Stimulated activated CD8-positive, alpha-beta memory T cell treated with anti-CD3 and anti-CD28 coated beads, Interleukin-7, amount 100 ng/mL, for 1 hour (primary cell): ENCODE measurements at regions not wholly inside any gene's neighbourhood (a gene's known extent, or its start where the extent isn't known, plus 50 kb on each side); places are given as distances from the start of the nearest gene placed in this dataset.
"Not testable (repeated sequence)": the region's sequence is repeated elsewhere in the genome, so short reads cannot be mapped to it uniquely, and the experiment has no call there.

Source experiments
- DNase-seq, 2 donors: peaks; one replicate each; pipeline ENCODE4 v3.0.0-alpha.2; 2020; ENCODE audit warnings: low read depth in 2 of 2

DNA sequence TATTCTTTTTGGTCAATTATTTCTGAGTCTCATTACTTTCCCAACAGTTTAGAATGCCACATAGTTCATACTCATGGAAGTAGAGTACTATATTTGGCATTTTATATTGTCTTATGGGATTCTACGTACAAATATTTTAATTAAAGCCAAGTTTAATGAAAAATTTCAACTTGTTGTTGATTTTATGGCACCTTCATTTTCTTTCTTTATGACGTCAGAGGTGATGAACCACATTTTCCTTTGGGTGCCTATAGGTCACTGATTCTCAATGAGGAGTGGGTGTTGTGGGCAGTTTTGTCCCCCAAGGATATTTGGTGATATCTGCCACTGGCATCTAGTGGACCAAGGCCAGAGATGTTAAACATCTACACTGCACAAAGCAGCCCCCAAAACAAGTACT, 1071.3 kb downstream of the NXPH1 start:
- no peak for DNase-seq

- no peak for DNase-seq
These were observed 1072.1 kb downstream of the NXPH1 start for GRCh38 chr7:9505516-9505915.

- no peak for DNase-seq
These were observed 1073.9 kb downstream of the NXPH1 start for GRCh38 chr7:9507290-9507689.

DNA sequence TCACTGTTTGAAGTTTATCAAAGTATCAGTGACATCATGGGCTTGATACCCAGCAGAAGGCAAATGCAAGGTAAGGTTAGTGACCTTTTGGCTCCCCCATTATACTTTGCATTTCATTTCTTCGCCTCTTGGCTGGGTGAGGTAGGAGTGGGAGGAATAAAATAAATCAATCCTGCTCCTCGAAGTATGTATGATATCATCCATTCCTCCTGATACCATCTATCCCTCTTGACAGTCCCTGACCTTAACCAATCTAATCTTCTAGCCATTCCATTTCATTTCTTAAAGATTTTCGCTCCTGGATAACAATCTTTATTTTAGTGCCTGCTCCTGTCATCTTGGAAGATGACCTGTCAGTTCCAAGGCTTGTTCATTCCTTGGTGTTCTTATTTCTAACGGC, 1083.3 kb downstream of the NXPH1 start:
- DNase-seq: no peak

DNA sequence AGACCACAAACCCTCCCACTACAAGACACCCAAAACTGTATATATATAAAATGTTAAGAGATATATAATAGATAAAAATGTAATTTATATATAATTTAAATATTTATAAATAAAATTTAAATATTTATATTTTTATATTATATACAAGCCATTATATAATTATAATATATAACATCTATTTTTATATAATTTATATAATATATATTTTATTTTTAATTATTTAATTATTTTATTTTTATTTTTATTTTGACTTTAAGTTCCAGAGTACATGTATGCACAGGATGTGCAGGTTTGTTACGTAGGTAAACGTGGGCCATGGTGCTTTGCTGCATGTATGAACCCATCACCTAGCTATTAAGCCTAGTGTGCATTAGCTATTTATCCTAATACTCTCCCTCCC, 1090.2 kb downstream of the NXPH1 start:
- no peak for DNase-seq

GRCh38 chr7:9552431-9552830, 1119.0 kb downstream of the NXPH1 start:
- DNase-seq: not testable (repeated sequence)

GRCh38 chr7:9557853-9558252, 1124.4 kb downstream of the NXPH1 start:
- DNase-seq: no peak

DNA sequence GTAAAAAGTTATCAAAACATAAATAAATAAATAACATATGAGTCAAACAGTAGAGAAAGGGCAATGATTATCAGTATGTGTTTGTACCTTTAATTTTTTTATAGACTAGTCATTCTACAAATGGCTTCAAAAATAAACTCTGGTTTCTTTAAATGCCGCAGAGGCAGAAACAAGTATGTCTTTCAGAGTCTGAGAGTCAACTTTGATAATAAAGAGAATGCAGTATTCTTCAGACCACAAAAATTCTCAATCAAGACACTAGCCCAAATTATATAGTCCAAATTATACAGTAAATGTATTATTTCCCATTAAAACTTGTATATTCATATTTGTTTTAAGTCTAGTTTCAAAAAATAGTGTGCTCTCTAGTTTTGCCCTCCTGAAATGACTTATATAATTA, 1142.3 kb downstream of the NXPH1 start:
- DNase-seq: no peak

DNA sequence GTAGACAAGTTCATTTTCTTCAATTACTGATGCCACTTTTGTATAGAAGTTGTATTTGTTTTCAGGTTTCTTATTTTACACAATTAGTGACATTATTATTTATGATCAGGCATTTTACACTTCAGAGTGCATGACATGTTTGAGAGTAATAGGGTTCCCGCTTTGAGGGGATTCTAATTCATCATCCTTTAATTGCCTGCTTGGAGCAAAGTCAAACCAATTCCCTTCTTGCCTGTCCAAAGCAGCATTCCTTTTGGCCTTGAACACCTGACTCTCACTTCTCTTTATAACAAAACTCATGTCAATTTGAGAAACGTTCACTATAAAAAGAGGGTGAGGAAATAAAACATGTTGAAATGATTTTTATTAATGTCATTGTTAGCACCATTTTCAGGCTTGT, 1149.4 kb downstream of the NXPH1 start:
- DNase-seq: no peak

DNA sequence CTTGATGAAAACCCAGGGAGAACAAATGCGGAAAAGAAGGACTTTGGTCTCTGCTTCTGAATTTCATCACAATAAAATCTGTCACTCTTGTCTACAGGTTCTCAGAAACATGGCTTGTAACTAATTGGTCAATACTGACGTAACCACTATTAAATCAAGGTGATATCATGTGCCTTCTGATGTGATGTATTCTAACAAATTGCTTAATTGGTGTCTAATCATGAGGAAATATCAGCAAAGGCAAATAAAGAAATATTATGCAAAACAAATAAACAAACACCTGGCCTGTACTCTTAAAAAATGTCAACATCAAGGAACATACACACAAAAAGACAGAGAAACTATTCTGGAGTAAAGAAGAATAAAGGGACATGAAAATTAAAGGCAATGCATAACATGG, 1165.0 kb downstream of the NXPH1 start:
- DNase-seq: no peak

DNA sequence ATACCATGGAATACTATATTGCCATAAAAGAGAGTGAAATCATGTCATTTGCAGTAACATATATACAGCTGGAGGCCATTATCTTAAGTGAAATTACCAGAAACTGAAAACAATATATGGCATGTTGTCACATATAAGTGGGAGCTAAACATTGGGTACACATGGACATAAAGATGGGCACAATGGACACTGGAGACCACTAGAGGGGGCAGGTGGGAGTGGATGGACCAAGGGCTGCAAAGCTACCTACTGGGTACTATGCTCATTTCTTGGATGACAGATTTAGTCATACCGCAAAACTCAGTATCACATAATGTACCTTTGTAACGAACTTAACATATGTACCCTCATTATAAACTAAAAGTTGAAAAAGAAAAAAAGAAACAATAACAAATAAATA, 1167.6 kb downstream of the NXPH1 start:
- DNase-seq: no peak

DNA sequence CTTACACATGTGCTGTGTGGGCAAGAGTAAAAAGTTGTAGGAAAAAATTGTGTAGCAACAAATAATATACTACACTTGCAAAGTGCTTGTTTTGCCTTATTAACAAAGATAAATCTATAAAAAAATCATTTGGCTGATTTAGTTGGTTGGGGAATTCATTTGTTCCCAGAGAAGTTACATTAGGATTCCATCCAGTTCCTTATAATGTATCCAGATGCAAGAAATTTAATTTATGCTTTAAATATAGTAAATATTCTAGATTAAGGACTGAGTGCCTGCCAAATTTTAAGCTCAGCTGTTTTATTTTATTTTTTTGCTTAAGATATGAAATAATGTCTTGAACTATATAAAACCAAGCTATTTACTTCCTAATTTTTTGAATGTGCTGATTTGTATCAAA, 1169.9 kb downstream of the NXPH1 start:
- no peak for DNase-seq

GRCh38 chr7:9608560-9608959, 1175.2 kb downstream of the NXPH1 start:
- no peak for DNase-seq

- DNase-seq: not testable (repeated sequence)
These were observed 1187.5 kb downstream of the NXPH1 start for GRCh38 chr7:9620899-9621298.

GRCh38 chr7:9621306-9621902, 1188.0 kb downstream of the NXPH1 start:
- not testable (repeated sequence) for DNase-seq

GRCh38 chr7:9621927-9622326, 1188.5 kb downstream of the NXPH1 start:
- no peak for DNase-seq

DNA sequence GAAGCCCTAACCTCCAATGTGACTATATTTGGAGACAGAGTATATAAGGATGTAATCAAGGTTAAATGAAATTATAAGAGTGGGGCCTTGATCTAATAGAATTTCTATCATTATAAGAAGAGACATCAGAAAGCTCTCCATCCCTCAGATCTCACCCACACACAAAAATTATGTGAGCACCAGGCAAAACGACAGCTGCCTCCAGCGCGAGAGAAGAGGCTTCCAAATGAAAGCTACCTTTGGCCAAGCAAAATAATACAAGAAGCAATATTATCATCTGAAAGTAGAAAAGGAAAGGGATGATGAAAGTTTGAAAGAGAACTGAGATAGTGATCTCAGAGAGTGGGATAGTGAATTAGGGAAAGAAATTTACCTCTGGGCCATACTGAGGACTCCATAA, 1192.5 kb downstream of the NXPH1 start:
- no peak for DNase-seq

DNA sequence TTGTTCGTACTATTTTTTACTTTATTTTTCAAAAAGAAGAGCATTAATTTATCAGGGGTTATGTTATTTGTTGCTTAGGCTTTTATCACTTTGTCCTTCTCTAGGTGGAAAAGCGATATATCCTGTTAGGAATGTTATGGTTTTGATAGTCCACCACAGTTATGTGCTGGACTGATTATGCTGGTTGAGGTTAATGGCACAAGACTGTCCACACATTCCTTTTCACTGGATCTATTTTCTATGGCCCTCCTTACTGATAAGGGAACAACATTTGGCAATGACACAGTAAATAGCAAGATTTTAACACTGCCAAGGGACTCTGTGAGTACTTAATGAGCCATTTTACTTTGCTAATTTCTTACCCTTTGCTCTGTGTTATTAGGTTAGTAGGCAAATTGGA, 1212.3 kb downstream of the NXPH1 start:
- no peak for DNase-seq

- DNase-seq: no peak
These were observed 1223.8 kb downstream of the NXPH1 start for GRCh38 chr7:9657257-9657656.

DNA sequence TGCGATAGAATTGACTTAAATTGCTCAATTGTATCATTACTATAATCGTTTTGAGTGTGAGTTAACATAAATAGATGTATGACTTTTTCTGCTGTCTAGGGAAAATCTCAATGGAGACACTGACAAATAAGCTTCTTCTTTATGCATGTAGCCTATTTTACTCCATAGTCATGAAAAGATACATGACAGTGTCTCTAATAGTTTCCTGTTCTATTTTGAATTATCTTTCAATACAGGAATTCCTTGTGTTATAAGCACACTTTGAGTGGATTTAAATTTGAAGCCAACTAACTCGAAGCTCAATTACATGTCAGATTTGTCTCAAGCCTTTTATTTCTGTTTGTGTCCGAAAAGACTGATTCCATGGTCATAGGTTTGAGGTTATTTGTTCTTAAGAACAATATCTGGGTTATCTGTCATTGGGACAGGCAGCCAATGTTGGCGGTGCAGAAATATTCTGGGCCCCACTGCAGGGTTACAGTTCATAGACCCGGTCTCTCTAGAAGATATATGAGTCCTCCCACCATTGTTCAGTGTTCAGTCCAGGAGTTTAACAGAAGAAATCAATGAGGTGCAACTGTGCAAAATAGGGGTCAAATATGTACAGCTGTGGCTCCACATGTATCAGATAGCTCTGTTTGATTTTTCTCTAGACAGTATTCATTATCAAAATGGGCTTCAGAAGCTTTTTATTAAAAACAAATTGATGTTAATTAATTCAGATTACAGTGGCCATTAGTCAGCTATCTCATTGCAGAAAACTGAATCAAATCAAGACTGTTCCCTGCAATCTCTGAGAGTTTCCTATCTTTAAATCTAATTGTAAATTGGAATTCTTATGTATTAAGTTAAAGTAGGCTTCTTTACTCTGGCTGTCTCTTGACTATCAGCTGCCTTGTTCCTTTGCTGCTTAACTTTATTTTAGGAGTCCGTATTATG, 1238.8 kb downstream of the NXPH1 start:
- no peak for DNase-seq

GRCh38 chr7:9680713-9681112, 1247.3 kb downstream of the NXPH1 start:
- DNase-seq: no peak

DNA sequence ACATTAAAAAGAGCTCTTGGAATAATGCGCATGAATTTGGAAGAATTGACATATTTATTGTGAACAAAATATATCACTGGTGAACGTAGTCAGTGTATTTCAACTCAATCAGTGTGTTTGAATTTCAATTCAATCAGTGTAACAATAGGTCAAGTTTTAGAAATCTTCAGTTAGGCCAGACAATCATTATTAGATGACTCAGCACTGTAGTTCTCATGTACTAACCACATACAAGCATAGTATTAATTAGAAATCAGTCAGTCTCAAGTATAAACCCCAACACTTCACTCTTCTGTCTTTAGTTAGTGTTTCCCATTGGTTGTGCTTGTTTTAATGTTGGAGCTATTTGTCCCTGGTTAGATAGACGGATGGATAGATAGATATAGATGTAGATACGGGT, 1247.9 kb downstream of the NXPH1 start:
- no peak for DNase-seq

DNA sequence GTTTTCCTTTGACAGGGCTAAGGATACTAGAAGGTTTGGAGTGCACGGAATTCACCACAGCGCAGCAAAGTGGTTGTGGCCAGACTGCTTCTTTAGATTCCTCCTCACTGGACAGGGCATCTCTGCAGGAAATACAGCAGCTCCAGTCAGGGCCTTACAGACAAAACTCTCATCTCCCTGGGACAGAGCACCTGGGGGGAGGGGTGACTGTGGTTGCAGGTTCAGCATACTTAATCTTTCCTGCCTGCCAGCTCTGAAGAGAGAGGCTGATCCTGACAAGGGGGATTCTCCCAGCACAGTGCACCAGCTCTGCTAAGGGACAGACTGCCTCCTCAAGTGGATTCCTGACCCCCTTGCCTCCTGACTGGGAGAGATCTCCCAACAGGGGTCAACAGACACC, 1257.9 kb downstream of the NXPH1 start:
- DNase-seq: no peak
